ENCODE measurements at regions not wholly inside any gene's neighbourhood (a gene's known extent, or its start where the extent isn't known, plus 50 kb on each side); places are given as distances from the start of the nearest gene placed in this dataset.

DNA sequence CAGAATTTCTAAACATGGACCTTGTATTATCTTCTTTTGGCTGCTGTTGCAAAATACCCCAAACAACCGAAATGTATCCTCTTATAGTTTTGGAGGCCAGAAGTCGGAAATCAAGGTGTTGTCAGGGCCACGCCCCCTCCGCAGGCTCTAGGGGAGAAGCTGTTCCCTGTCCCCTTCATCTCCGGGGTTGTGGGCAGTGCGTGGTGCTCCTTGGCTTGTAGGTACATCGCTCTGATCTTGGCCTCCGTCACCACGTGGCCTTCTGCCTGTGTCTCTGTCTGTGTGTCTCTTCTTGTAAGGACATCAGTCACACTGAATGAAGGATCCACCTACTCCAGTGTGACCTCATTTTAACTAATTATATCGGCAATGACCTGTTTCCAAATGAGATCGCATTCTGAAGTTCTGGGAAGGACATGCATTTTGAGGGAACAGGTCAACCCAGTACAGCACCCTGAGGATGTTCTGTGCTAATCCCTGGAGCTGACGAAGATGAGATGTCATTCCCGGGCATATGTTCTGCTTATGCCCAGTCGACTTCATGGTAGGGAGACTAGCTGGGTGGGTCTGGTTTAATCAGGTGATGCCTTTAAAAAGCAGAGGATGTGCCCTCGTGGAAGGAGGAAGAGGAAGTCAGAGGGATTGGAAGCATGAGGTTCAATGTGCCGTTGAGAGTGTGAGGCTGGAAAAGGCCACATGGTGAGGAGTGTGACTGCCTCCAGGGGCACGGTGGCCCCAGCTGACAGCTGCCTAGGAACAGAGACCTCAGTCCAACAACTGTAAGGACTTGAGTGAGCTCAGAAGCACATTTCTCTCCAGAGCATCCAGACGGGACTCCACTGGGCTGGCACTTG lies 531.1 kb downstream of the TBC1D22A start:
- no peak for DNase-seq (ENCODE audit: low read depth)

GRCh38 chr22:47292546-47293320 lies 530.3 kb downstream of the TBC1D22A start:
- no peak for DNase-seq (ENCODE audit: low read depth)

DNA sequence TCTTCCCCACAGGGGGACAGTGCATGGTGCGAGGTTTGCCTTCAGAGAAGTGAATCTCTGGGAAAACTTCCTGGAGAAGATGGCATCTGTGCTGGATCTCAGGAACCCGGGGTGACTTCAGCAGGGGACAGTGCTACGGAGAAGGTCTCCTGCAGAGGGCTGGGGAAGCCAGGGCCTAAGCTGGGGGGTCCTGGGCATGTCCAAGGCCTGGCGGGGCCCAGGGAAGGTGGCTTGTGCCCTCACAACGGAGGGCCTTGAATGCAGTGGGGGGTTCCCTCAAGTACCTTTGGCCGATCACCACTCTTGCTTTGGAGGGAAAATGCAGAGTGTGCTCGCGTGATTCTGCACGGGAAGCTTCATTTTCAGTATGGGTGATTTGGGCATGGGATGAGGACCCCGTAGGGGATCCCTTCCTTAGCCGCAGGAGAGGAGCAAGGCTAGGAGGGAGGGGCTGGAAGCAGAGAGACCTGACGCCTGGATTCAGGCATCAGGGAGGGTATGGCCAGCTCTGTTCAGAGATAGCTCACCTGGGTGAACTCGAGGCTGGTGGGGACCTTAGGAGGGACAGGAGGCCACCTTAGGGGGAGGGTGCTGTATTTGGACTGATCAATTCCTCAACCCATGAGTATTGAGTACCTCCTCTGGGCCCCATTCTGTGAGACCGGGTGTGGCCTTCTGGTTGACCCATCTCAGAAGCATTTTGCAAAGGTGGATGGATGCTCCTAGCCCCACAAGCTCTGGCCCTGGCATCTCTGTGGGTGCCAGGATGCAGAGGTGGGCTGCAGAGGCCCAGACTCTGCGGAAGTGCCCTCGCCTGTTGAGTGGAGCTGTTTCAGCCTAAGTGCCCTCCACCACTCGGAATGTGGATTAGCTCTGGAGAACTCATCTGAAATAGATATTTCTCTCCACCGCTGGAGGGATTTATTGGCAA lies 529.4 kb downstream of the TBC1D22A start:
- no peak for DNase-seq (ENCODE audit: low read depth)

DNA sequence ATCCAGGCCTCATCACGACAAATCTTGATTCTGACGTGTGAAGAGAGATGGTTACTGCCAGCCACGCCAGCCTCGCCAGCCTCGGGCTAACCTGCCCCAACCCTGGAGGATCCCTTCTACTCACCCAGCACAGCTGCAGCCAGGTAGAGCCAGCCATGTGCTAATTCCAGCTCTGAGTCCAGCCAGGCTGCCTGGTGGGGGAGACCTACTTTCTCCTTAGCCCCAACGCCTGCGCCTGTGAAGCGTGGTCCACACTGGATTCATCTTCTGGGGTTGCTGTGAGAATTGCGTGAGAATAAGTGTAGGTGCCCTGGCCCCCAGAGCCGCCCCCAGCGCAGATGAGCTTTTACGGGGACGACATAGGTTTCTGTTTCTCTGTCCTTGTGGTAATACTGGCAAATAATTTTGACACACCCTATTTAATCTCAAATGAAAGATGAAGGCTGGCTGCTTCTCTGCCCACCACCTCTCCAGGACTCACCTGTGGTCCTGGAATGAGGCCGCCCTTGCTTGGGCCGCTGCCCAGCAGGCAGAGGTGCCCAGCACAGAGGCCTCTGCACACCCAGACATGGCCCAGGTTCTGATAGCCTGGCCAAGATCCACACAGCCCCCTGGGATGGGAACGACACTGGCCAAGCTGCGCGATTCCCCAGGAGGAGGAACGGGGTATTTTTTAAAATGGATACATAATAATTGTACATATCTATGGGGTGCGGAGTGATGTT lies 528.4 kb downstream of the TBC1D22A start:
- DNase-seq (ENCODE audit: low read depth) = no peak

GRCh38 chr22:47289336-47289985 lies 527.0 kb downstream of the TBC1D22A start:
- no peak for DNase-seq (ENCODE audit: low read depth)

- no peak for DNase-seq (ENCODE audit: low read depth)
Measured at GRCh38 chr22:47288680-47289079, 526.2 kb downstream of the TBC1D22A start.

GRCh38 chr22:47287516-47287915 lies 525.1 kb downstream of the TBC1D22A start:
- DNase-seq (ENCODE audit: low read depth) = no peak

DNA sequence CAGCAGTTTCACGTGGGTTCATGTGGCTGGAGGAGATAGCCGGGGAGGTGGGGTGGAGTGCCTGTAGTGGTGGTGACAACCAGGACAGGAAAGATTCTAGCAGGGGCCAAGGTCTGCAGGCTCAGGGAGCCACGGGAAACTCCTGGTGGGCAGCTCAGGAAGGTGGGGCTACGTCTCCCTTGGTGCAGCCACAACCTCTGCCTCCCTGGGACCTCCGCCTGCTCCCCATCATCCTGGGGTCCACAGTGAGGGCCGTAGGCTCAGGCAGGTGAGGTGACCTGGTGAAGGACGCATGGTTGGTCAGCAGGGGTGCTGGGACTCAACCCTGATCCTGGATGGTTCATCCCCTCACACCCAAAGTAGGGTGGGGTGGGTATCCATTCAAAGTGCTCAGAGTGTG lies 524.1 kb downstream of the TBC1D22A start:
- DNase-seq (ENCODE audit: low read depth) = no peak

DNA sequence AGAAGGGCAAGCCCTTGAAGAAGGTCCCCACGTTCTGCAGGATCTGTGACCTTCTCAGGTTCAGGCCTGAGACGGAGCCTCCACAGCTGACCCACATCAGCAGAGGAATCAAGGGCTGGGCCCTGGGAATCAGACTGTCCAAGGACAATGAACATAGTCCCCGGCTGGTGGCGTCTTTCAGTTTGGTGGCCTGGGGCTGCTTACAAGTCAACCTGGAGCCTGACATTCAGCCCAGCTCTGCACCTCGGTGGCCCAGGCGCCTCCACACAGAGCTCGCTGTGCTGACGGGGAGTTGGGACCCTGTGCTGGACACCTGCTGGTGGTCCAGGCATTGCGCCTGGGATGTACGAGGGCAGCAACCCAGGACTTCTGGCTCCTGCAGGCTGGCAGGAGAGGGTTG lies 523.5 kb downstream of the TBC1D22A start:
- DNase-seq (ENCODE audit: low read depth) = no peak

GRCh38 chr22:47284822-47285221 lies 522.4 kb downstream of the TBC1D22A start:
- no peak for DNase-seq (ENCODE audit: low read depth)

GRCh38 chr22:47284360-47284759 lies 521.9 kb downstream of the TBC1D22A start:
- DNase-seq (ENCODE audit: low read depth) = no peak

- DNase-seq (ENCODE audit: low read depth) = no peak
Measured at GRCh38 chr22:47283616-47284270, 521.3 kb downstream of the TBC1D22A start.

GRCh38 chr22:47282851-47283250 lies 520.4 kb downstream of the TBC1D22A start:
- DNase-seq (ENCODE audit: low read depth) = no peak

DNA sequence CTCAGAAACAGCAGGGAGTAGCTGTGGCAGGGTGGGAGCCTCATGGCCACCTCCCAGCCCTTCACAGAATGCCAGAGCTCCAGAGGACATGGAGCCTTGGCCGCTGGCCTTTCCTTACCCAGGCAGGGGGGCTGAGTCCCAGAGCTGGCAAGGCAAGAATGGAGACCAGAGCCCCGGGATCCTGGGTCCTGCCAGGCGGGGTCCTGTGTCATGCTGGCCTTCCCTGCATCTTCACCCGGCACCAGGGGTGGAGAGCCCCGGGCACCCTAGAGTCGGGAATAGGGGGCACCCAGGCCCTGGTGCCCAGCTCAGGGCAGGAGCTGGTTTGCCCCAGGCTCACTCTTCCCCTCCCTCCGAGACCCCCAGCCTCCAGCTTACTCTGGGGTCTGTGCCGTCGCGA lies 519.9 kb downstream of the TBC1D22A start:
- no peak for DNase-seq (ENCODE audit: low read depth)

- no peak for DNase-seq (ENCODE audit: low read depth)
Measured at GRCh38 chr22:47281126-47282106, 519.0 kb downstream of the TBC1D22A start.

DNA sequence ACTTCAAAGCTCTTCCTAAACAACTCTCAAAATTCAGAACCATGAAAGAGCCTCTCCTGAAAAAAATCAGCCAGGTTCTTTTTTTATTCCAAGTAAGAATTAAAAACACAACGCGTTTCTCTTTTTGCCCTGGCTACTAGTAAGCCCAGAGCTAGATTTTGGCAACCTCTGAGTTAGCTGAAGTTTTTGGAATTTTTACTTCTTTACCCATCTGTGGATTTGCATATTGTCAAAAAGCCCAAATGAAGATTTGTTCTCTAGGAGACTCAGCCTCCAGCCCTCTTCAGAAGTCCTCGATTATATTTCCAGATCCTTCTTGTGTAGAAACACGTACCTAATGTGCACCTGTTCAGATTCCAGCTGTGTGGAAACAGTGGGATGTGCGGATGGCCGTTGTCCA lies 517.9 kb downstream of the TBC1D22A start:
- DNase-seq (ENCODE audit: low read depth) = no peak

GRCh38 chr22:47279746-47280145 lies 517.3 kb downstream of the TBC1D22A start:
- DNase-seq (ENCODE audit: low read depth) = no peak

GRCh38 chr22:47279337-47279736 lies 516.9 kb downstream of the TBC1D22A start:
- DNase-seq (ENCODE audit: low read depth) = no peak

GRCh38 chr22:47278655-47279054 lies 516.2 kb downstream of the TBC1D22A start:
- no peak for DNase-seq (ENCODE audit: low read depth)

Measured in stimulated activated CD8-positive, alpha-beta memory T cell treated with anti-CD3 and anti-CD28 coated beads, Interleukin-12 subunit alpha, Interleukin-12 subunit beta, amount 100 ng/mL, for 1 hour (primary cell).